GM13976 (cell line): ENCODE measurements at regions not wholly inside any gene's neighbourhood (a gene's known extent, or its start where the extent isn't known, plus 50 kb on each side); places are given as distances from the start of the nearest gene placed in this dataset.

Source experiments
- DNase-seq: peaks from one replicate; pipeline ENCODE4 v3.0.0; 2012; ENCODE audit warnings: low spot score
- CTCF ChIP-seq: IDR thresholded peaks from 2 replicates; pipeline ENCODE4 v1.5.1; 2012; ENCODE audit warnings: borderline replicate concordance, mild to moderate bottlenecking; ENCODE audit not compliant: insufficient read depth; ENCODE audit errors: extremely low read depth, missing control alignments, control extremely low read depth
- in situ Hi-C: fragments of 300-500 bp; cut with MboI; formaldehyde crosslinking; loops from one replicate; pipeline ENCODE4 v1.12.0; 2022; ENCODE audit warnings: low sequenced_read_pairs, mixed read lengths, inconsistent platforms; ENCODE audit not compliant: unreplicated experiment

- TF ChIP-seq CTCF: no peak
- no peak for DNase-seq
- in situ Hi-C loops: no loop called here
Measured at GRCh38 chr2:107730898-107731297, 95.8 kb upstream of the RGPD4 start.

- in situ Hi-C loops: no loop called here
- DNase-seq: no peak
- no peak for TF ChIP-seq CTCF
Measured at GRCh38 chr2:107731435-107731834, 95.3 kb upstream of the RGPD4 start.

- no peak for DNase-seq
- no peak for TF ChIP-seq CTCF
- in situ Hi-C loops: no loop called here
Measured at GRCh38 chr2:107735201-107735600, 91.5 kb upstream of the RGPD4 start.

- in situ Hi-C loops: no loop called here
- TF ChIP-seq CTCF: no peak
- DNase-seq: no peak
Measured at GRCh38 chr2:107737756-107738155, 88.9 kb upstream of the RGPD4 start.

GRCh38 chr2:107738266-107738665, 88.4 kb upstream of the RGPD4 start:
- no peak for DNase-seq
- in situ Hi-C loops: no loop called here
- TF ChIP-seq CTCF: no peak

GRCh38 chr2:107740300-107740699, 86.4 kb upstream of the RGPD4 start:
- in situ Hi-C loops: no loop called here
- DNase-seq: no peak
- TF ChIP-seq CTCF: no peak

- no peak for TF ChIP-seq CTCF
- in situ Hi-C loops: no loop called here
- no peak for DNase-seq
Measured at GRCh38 chr2:107742460-107743027, 84.1 kb upstream of the RGPD4 start.
